Prostate gland (tissue), 2 donors: ENCODE measurements at regions not wholly inside any gene's neighbourhood (a gene's known extent, or its start where the extent isn't known, plus 50 kb on each side); places are given as distances from the start of the nearest gene placed in this dataset.
"Not testable (repeated sequence)": the region's sequence is repeated elsewhere in the genome, so short reads cannot be mapped to it uniquely, and the experiment has no call there.

ENCODE experiments used
- POLR2AphosphoS5 ChIP-seq: sonication (generic); formaldehyde crosslinking; IDR thresholded peaks from one replicate; pipeline ENCODE4 v1.6.1; 2017; ENCODE audit warnings: antibody characterized with exemption
- TF ChIP-seq, protein P1 (sequence below), 4 experiments: fragments of 200-600 bp in 2 of 4; fragments of 450-650 bp in 2 of 4; sonication (generic) in 2 of 4; IDR thresholded peaks; 1 replicate in 3 of 4; 2 replicates in 1 of 4; pipeline ENCODE4 v1.5.1; 2016 to 2019; ENCODE audit warnings: antibody characterized with exemption in 4 of 4, mild to moderate bottlenecking in 2 of 4, moderate library complexity in 2 of 4

DNA sequence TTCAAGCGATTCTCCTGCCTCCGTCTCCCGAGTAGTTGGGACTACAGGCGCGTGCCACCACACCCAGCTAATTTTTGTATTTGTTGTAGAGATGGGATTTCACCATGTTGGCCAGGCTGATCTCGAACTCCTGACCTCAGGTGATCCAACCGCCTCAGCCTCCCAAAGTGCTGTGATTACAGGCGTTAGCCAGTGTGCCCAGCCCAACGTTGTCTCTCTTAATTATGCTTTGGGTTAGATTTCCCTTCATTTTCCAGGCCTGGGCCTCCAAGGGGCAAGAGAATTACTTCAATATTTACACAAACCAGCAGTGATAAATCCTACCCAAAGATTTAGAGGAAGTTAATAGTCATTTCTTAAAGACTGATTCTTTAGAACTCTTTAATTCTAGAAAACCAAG lies 186.7 kb upstream of the PHF14 start:
- TF ChIP-seq, protein P1, sequence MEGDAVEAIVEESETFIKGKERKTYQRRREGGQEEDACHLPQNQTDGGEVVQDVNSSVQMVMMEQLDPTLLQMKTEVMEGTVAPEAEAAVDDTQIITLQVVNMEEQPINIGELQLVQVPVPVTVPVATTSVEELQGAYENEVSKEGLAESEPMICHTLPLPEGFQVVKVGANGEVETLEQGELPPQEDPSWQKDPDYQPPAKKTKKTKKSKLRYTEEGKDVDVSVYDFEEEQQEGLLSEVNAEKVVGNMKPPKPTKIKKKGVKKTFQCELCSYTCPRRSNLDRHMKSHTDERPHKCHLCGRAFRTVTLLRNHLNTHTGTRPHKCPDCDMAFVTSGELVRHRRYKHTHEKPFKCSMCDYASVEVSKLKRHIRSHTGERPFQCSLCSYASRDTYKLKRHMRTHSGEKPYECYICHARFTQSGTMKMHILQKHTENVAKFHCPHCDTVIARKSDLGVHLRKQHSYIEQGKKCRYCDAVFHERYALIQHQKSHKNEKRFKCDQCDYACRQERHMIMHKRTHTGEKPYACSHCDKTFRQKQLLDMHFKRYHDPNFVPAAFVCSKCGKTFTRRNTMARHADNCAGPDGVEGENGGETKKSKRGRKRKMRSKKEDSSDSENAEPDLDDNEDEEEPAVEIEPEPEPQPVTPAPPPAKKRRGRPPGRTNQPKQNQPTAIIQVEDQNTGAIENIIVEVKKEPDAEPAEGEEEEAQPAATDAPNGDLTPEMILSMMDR (IDR thresholded peaks at IDR 0.05), result not testable (repeated sequence)
- TF ChIP-seq POLR2AphosphoS5, result not testable (repeated sequence)
